ENCODE measurements at regions not wholly inside any gene's neighbourhood (a gene's known extent, or its start where the extent isn't known, plus 50 kb on each side); places are given as distances from the start of the nearest gene placed in this dataset.

GRCh38 chr9:79143211-79143610, 428.6 kb upstream of the TLE4 start:
- H3K27ac Mint-ChIP-seq, result no peak overlapping the region
- no peaks in the 10 kb centered on the region for H3K4me1 Mint-ChIP-seq (ENCODE audit: low read depth)
- no peaks in the 10 kb centered on the region for H3K27me3 Mint-ChIP-seq
- no peaks in the 10 kb centered on the region for H3K36me3 Mint-ChIP-seq
- H3K9me3 Mint-ChIP-seq (ENCODE audit: low read depth), result no peaks in the 10 kb centered on the region
- H3K4me3 Mint-ChIP-seq, result no peak overlapping the region

DNA sequence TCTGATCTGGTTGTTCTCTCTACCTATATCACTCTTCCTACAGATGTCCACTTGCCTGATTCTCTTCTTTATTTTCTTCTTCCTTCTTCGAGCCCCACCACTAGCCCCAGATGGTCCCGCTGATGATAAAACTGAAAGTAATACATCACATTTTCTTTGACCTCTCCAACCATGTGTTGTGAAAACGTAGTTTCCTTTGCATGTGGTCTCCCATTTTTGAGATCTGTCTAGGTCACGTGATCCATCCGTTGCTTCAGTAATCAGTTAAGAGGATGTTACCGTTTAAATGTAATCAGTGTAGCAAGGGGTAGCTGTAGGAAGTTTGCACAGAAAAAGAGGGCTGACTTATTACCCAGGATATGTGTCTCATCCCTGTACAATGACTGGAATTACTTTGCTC, 426.3 kb upstream of the TLE4 start:
- Mint-ChIP-seq H3K4me3 (no peak overlapping the region), H3K27me3 (no peaks in the 10 kb centered on the region), H3K27ac (no peak overlapping the region), H3K36me3 (no peaks in the 10 kb centered on the region), H3K4me1 (ENCODE audit: low read depth) (no peaks in the 10 kb centered on the region), H3K9me3 (ENCODE audit: low read depth) (no peaks in the 10 kb centered on the region)

DNA sequence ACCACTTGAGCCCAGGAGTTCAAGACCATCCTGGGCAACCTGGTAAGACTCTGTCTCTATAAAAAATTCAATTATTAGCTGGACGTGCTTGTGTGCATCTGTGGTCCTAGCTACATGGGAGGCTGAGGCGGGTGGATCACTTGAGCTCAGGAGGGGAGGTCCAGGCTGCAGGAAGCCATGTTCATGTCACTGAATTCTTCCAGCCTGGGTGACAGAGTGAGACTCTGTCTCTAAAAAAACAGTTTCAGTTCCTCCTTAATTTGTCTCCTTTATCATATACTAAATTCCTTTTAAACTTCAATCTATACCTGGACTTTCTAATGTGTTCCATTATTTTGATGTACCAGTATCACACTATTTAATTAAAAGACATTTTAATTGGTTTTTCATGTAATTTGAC, 422.2 kb upstream of the TLE4 start:
- H3K36me3 Mint-ChIP-seq, result no peaks in the 10 kb centered on the region
- H3K27ac Mint-ChIP-seq, result no peak overlapping the region
- no peaks in the 10 kb centered on the region for H3K4me1 Mint-ChIP-seq (ENCODE audit: low read depth)

DNA sequence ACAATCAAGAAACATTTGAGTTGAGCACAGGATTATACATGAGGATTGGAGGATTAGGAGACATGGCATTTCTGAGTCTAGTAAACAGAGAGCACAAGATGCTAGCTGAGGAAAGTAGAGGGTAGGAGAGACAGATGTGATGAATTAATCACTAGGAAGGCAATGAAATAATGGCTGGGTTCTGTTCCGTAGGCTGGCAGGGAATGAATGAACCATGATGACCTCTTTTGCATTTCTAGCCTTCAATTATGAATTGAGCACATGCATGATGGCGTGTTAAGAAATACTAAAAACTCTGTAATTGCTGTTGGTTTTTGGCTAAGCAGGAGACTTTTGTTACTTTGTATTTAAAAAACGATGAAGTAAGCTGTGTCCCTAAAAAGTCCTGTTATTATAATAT, 420.0 kb upstream of the TLE4 start:
- H3K4me1 Mint-ChIP-seq (ENCODE audit: low read depth), result no peaks in the 10 kb centered on the region
- no peak overlapping the region for H3K4me3 Mint-ChIP-seq
- H3K27me3 Mint-ChIP-seq, result no peaks in the 10 kb centered on the region
- no peaks in the 10 kb centered on the region for H3K36me3 Mint-ChIP-seq
- H3K27ac Mint-ChIP-seq, result no peak overlapping the region
- H3K9me3 Mint-ChIP-seq (ENCODE audit: low read depth), result no peaks in the 10 kb centered on the region

More for the DNA sequence above, 422.2 kb upstream of the TLE4 start:
- Mint-ChIP-seq H3K27me3 (no peaks in the 10 kb centered on the region), H3K9me3 (ENCODE audit: low read depth) (no peaks in the 10 kb centered on the region), H3K4me3 (no peak overlapping the region)

DNA sequence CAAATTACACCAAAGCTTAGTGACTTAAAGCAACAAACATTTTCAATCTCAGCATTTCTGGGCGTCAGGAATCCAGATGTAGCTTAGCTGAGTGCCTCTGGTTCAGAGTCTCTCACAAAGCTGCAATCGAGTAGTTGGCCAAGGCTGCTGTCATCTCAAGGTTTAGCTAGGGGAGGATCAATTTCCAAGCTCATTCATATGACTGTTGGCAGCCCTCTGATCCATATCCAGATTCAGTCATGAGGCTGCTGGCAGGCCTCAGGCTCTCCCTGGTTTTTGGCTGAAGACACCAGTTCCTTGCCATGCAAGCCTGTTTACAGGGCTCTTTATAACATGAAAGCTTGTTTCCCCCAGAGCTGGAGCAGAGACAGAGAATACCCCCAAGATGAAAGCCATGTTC, 419.5 kb upstream of the TLE4 start:
- H3K9me3 Mint-ChIP-seq (ENCODE audit: low read depth), result no peaks in the 10 kb centered on the region
- H3K27ac Mint-ChIP-seq, result no peak overlapping the region
- no peaks in the 10 kb centered on the region for H3K36me3 Mint-ChIP-seq
- H3K27me3 Mint-ChIP-seq, result no peaks in the 10 kb centered on the region
- H3K4me3 Mint-ChIP-seq, result no peak overlapping the region
- no peaks in the 10 kb centered on the region for H3K4me1 Mint-ChIP-seq (ENCODE audit: low read depth)

- Mint-ChIP-seq H3K4me3 (no peak overlapping the region), H3K4me1 (ENCODE audit: low read depth) (no peaks in the 10 kb centered on the region), H3K9me3 (ENCODE audit: low read depth) (no peaks in the 10 kb centered on the region), H3K36me3 (no peaks in the 10 kb centered on the region), H3K27ac (no peak overlapping the region), H3K27me3 (no peaks in the 10 kb centered on the region)
Measured at GRCh38 chr9:79154806-79155205, 417.0 kb upstream of the TLE4 start.

- H3K36me3 Mint-ChIP-seq, result no peaks in the 10 kb centered on the region
- H3K27ac Mint-ChIP-seq, result no peak overlapping the region
- no peak overlapping the region for H3K4me3 Mint-ChIP-seq
- no peaks in the 10 kb centered on the region for H3K27me3 Mint-ChIP-seq
- no peaks in the 10 kb centered on the region for H3K4me1 Mint-ChIP-seq (ENCODE audit: low read depth)
- H3K9me3 Mint-ChIP-seq (ENCODE audit: low read depth), result no peaks in the 10 kb centered on the region
Measured at GRCh38 chr9:79155308-79155707, 416.5 kb upstream of the TLE4 start.

GRCh38 chr9:79163544-79163943, 408.2 kb upstream of the TLE4 start:
- Mint-ChIP-seq H3K4me3 (no peak overlapping the region), H3K9me3 (ENCODE audit: low read depth) (no peaks in the 10 kb centered on the region), H3K36me3 (no peaks in the 10 kb centered on the region), H3K27ac (no peak overlapping the region), H3K27me3 (peaks cover 3% of the 10 kb centered on the region), H3K4me1 (ENCODE audit: low read depth) (peaks cover 11% of the 10 kb centered on the region)

GRCh38 chr9:79164406-79164805, 407.4 kb upstream of the TLE4 start:
- Mint-ChIP-seq H3K27me3 (peaks cover 3% of the 10 kb centered on the region), H3K27ac (no peak overlapping the region), H3K9me3 (ENCODE audit: low read depth) (no peaks in the 10 kb centered on the region), H3K36me3 (no peaks in the 10 kb centered on the region), H3K4me1 (ENCODE audit: low read depth) (peaks cover 11% of the 10 kb centered on the region), H3K4me3 (no peak overlapping the region)

- H3K9me3 Mint-ChIP-seq (ENCODE audit: low read depth), result peaks cover 5% of the 10 kb centered on the region
- H3K36me3 Mint-ChIP-seq, result no peaks in the 10 kb centered on the region
- H3K27me3 Mint-ChIP-seq, result peaks cover 6% of the 10 kb centered on the region
- peaks cover 11% of the 10 kb centered on the region for H3K4me1 Mint-ChIP-seq (ENCODE audit: low read depth)
- H3K27ac Mint-ChIP-seq, result no peak overlapping the region
- no peak overlapping the region for H3K4me3 Mint-ChIP-seq
Measured at GRCh38 chr9:79165020-79165780, 406.6 kb upstream of the TLE4 start.

DNA sequence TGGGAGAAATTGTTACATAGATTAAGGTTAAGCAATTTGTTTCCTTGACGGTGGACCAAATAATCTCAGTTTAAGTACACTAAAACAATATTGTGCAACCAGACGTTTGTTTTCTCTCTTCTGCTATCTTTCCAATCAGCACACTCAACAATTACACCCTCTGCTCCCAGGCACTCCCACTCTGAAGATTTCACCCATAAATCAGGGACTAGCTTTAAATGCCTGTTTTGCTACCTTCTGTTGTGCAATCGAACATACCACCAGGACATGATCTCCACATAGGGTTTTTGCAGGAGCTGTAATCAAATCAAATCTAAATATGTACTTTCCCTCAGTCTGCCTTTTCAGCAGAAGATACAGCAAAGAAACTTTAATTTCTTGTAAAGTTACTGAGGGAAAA, 405.8 kb upstream of the TLE4 start:
- Mint-ChIP-seq H3K36me3 (no peaks in the 10 kb centered on the region), H3K4me3 (no peak overlapping the region), H3K9me3 (ENCODE audit: low read depth) (peaks cover 5% of the 10 kb centered on the region), H3K4me1 (ENCODE audit: low read depth) (peaks cover 11% of the 10 kb centered on the region), H3K27me3 (peaks cover 10% of the 10 kb centered on the region), H3K27ac (no peak overlapping the region)

- H3K27ac Mint-ChIP-seq, result no peak overlapping the region
- H3K4me1 Mint-ChIP-seq (ENCODE audit: low read depth), result no peaks in the 10 kb centered on the region
- peaks cover 5% of the 10 kb centered on the region for H3K9me3 Mint-ChIP-seq (ENCODE audit: low read depth)
- peaks cover 10% of the 10 kb centered on the region for H3K27me3 Mint-ChIP-seq
- no peak overlapping the region for H3K4me3 Mint-ChIP-seq
- H3K36me3 Mint-ChIP-seq, result no peaks in the 10 kb centered on the region
Measured at GRCh38 chr9:79170643-79171042, 401.1 kb upstream of the TLE4 start.

DNA sequence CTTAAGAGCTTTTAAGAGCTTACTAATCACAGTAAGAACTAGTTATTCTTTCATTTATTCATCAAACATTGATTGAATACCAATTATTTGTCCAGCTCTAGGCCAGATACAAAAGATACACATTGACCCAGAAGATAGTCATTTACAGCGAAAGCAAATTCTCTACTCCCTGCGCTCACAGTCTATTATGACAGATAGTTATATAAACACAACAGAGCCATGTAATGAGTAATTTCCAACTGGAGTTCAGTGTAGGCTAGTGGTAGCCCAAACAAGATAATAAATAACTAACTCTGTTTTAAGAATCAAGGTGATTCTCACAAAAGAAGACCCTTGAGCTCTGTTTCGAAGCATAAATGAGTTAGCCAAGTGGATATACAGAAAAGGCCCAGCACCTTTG, 397.8 kb upstream of the TLE4 start:
- H3K9me3 Mint-ChIP-seq (ENCODE audit: low read depth), result peaks cover 5% of the 10 kb centered on the region
- H3K4me3 Mint-ChIP-seq, result no peak overlapping the region
- H3K27me3 Mint-ChIP-seq, result peaks cover 7% of the 10 kb centered on the region
- H3K4me1 Mint-ChIP-seq (ENCODE audit: low read depth), result no peaks in the 10 kb centered on the region
- H3K36me3 Mint-ChIP-seq, result no peaks in the 10 kb centered on the region
- no peak overlapping the region for H3K27ac Mint-ChIP-seq

GRCh38 chr9:79176014-79176697, 395.6 kb upstream of the TLE4 start:
- Mint-ChIP-seq H3K36me3 (no peaks in the 10 kb centered on the region), H3K4me3 (no peak overlapping the region), H3K27me3 (peaks cover 1% of the 10 kb centered on the region), H3K9me3 (ENCODE audit: low read depth) (no peaks in the 10 kb centered on the region), H3K4me1 (ENCODE audit: low read depth) (no peaks in the 10 kb centered on the region), H3K27ac (no peak overlapping the region)

DNA sequence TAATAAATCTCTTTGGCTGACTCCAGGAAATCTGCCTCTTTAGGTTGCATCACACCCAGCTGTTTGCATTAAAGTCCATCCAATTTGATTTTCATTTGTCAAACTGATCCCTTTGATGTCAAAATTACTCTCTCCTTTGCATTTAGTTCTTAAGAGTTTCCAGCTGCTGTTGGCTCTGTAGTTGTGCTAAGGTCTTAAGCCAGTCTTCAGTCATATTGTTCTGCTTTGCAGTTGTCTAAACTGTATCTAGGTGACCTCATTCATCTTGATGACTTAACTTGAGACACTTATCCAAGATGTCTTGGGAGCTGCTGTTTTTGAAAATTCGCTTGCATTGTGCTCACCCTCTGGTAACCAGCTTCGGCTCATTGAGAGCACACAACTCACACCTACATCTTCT, 386.9 kb upstream of the TLE4 start:
- Mint-ChIP-seq H3K27ac (no peak overlapping the region), H3K36me3 (no peaks in the 10 kb centered on the region), H3K4me3 (no peak overlapping the region), H3K27me3 (peaks cover 3% of the 10 kb centered on the region), H3K9me3 (ENCODE audit: low read depth) (no peaks in the 10 kb centered on the region), H3K4me1 (ENCODE audit: low read depth) (no peaks in the 10 kb centered on the region)

DNA sequence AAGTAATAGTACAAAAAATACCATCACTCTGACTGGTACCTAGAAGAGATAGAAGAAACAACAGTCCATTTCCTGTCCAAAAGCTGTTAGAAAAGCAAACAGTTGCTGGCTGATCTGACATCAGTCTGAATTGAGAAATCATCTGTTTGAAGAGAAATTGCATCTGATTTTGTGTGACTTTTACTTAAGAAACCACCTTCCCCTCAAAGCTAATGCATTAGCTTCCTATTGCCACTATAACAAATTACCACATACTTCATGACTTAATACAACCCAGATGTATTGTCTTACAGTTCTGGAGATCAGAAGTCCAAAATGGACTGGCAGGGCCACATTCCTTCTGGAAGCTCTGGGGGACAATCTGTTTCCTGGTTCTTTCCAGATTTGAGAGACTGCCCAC, 385.9 kb upstream of the TLE4 start:
- H3K4me1 Mint-ChIP-seq (ENCODE audit: low read depth), result no peaks in the 10 kb centered on the region
- peaks cover 1% of the 10 kb centered on the region for H3K27me3 Mint-ChIP-seq
- no peak overlapping the region for H3K4me3 Mint-ChIP-seq
- no peaks in the 10 kb centered on the region for H3K36me3 Mint-ChIP-seq
- H3K9me3 Mint-ChIP-seq (ENCODE audit: low read depth), result no peaks in the 10 kb centered on the region
- no peak overlapping the region for H3K27ac Mint-ChIP-seq
